ENCODE measurements at regions not wholly inside any gene's neighbourhood (a gene's known extent, or its start where the extent isn't known, plus 50 kb on each side); places are given as distances from the start of the nearest gene placed in this dataset.

- ATAC-seq (no peak), DNase-seq (ENCODE audit: low read depth, low spot score) (no peak)
- in situ Hi-C loops (cut with HindIII; ENCODE audit: low pct_unique_long_range_greater_than_20kb, low sequenced_read_pairs) (no loop called here), intact Hi-C loops (cut with micrococcal nuclease; ENCODE audit: unreplicated experiment) (loop anchor here (10.0 kb wide), 1 partner anchor 63 kb away; no protein-coding TSS in a partner anchor)
- no TSS peak for BruUV-seq (replicated peaks)
- Histone ChIP-seq H3K27me3 (ENCODE audit: control insufficient read depth, insufficient read depth, low read length) (peaks cover 8% of the 10 kb centered on the region; the same call in 1 of the 2 replicates), H3K27ac (ENCODE audit: low read length) (no peak overlapping the region), H3K4me1 (ENCODE audit: control insufficient read depth, insufficient read depth, low read length) (no peaks in the 10 kb centered on the region), H3K36me3 (ENCODE audit: control insufficient read depth, insufficient read depth, low read length) (no peaks in the 10 kb centered on the region), H3K9me3 (ENCODE audit: control insufficient read depth, insufficient read depth, low read depth, low read length) (no peaks in the 10 kb centered on the region), H3K4me3 (ENCODE audit: low read depth in 2 of 2, low read length in 2 of 2) (no peak overlapping the region)
- no peak for TF ChIP-seq SIN3A (IDR thresholded peaks at IDR 0.05; ENCODE audit: borderline replicate concordance, insufficient read depth, low read depth, low read length)
- no peak for TF ChIP-seq POLR2AphosphoS5 (IDR thresholded peaks at IDR 0.05; ENCODE audit: low read depth, low read length)
- TF ChIP-seq REST (IDR thresholded peaks at IDR 0.05; ENCODE audit: insufficient read depth in 1 of 2, low read depth in 2 of 2, low read length in 1 of 2) = no peak
- TF ChIP-seq TCF7L2 (IDR thresholded peaks at IDR 0.05; ENCODE audit: low read depth, low read length) = no peak
- no peak for TF ChIP-seq CTCF (IDR thresholded peaks at IDR 0.05)
- POLR2A ChIA-PET = no interaction called here
- CTCF ChIA-PET = no interaction called here
Measured at GRCh38 chr3:124491875-124492274, 238.4 kb upstream of the UMPS start.

GRCh38 chr3:124492824-124493223 lies 237.4 kb upstream of the UMPS start:
- no TSS peak for BruUV-seq (replicated peaks)
- ATAC-seq = no peak
- H3K27me3 ChIP-seq (ENCODE audit: control insufficient read depth, insufficient read depth, low read length) = peaks cover 8% of the 10 kb centered on the region; the same call in 1 of the 2 replicates
- no peaks in the 10 kb centered on the region for H3K9me3 ChIP-seq (ENCODE audit: control insufficient read depth, insufficient read depth, low read depth, low read length)
- POLR2A ChIA-PET = no interaction called here
- H3K36me3 ChIP-seq (ENCODE audit: control insufficient read depth, insufficient read depth, low read length) = no peaks in the 10 kb centered on the region
- intact Hi-C loops (cut with micrococcal nuclease; ENCODE audit: unreplicated experiment) = loop anchor here (10.0 kb wide), 1 partner anchor 62 kb away; no protein-coding TSS in a partner anchor
- no peak overlapping the region for H3K27ac ChIP-seq (ENCODE audit: low read length)
- H3K4me3 ChIP-seq (ENCODE audit: low read depth in 2 of 2, low read length in 2 of 2) = no peak overlapping the region
- in situ Hi-C loops (cut with HindIII; ENCODE audit: low pct_unique_long_range_greater_than_20kb, low sequenced_read_pairs) = no loop called here
- no peak for DNase-seq (ENCODE audit: low read depth, low spot score)
- no peaks in the 10 kb centered on the region for H3K4me1 ChIP-seq (ENCODE audit: control insufficient read depth, insufficient read depth, low read length)
- CTCF ChIA-PET = no interaction called here
- peak; percentile 48 for TF ChIP-seq CTCF (IDR thresholded peaks at IDR 0.05)
- no peak for TF ChIP-seq POLR2AphosphoS5 (IDR thresholded peaks at IDR 0.05; ENCODE audit: low read depth, low read length)
